GM12892 (cell line): ENCODE measurements at regions not wholly inside any gene's neighbourhood (a gene's known extent, or its start where the extent isn't known, plus 50 kb on each side); places are given as distances from the start of the nearest gene placed in this dataset.

Experiments
- POLR2A ChIP-seq: IDR thresholded peaks from 2 replicates; pipeline ENCODE4 v1.6.1; 2011; ENCODE audit warnings: low read depth, low read length, control low read depth
- POLR2AphosphoS5 ChIP-seq: IDR thresholded peaks from 2 replicates; pipeline ENCODE4 v1.6.1; 2011; ENCODE audit warnings: low read depth, low read length, control low read depth
- TAF1 ChIP-seq: IDR thresholded peaks from 2 replicates; pipeline ENCODE4 v1.6.1; 2011; ENCODE audit warnings: low read depth, mild to moderate bottlenecking, control low read depth, low read length, borderline replicate concordance

DNA sequence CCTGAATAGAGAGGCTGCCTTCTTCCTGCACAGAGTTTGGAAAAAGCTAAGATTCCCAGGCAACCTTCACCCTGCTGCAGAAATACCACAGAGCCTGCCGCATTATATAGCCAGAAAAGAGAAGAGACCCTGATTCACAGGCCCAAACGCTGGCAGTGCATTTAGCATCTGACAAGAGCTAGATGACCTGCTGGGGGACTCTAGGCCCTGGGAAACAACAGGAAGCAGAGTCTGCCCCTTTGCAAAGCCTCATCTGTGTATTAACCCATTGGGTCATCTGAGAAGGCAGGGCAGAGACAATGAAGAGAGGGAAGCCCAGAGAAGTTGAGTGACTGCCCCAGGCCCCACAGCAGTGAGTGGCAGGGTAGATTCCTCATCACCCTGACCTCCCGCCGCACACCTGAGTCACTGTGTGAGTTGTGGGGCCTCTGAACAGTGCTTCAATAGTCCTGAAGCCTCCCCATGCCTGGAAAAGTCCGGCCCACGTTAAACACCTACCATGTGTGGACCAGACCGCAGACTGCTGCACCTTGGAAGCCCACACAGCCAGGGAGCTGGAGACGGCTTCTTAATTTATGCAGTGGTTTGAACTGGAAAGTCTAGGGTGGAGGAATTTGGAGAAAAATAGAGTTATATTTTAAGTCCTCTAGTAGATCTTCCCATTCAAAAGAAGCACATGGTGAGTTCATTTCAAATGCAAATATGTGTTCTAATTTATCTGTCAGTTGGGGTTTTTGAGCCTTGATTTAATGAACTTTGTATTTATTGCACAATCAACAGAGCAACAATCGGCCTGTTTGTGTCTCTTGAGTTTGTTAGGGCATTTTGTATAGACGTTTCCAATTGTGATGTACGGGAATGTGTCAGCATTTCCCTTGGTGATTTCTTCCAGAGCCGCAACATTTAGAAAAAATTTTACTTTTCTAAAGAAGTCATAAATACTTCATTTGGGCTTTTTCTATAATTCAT, 80.4 kb upstream of the GPR26 start:
- TF ChIP-seq POLR2AphosphoS5 (no peak), TAF1 (no peak), POLR2A (no peak)
